WTC11 (cell line): ENCODE measurements at regions not wholly inside any gene's neighbourhood (a gene's known extent, or its start where the extent isn't known, plus 50 kb on each side); places are given as distances from the start of the nearest gene placed in this dataset.
"Not testable (repeated sequence)": the region's sequence is repeated elsewhere in the genome, so short reads cannot be mapped to it uniquely, and the experiment has no call there.

ENCODE experiments used
- ATF1 ChIP-seq: sonication (generic); formaldehyde crosslinking; IDR thresholded peaks from 2 replicates; pipeline ENCODE4 v1.8.1; 2023; ENCODE audit warnings: mild to moderate bottlenecking, moderate library complexity, missing genetic modification reagents
- CREB1 ChIP-seq: sonication (generic); formaldehyde crosslinking; IDR thresholded peaks from 2 replicates; pipeline ENCODE4 v1.8.0; 2023; ENCODE audit warnings: mild to moderate bottlenecking, missing genetic modification reagents
- NFYB ChIP-seq: sonication (generic); formaldehyde crosslinking; conservative IDR thresholded peaks from 2 replicates; pipeline ENCODE4 v1.8.0; 2022; ENCODE audit warnings: low read depth, missing genetic modification reagents
- SMAD3 ChIP-seq: sonication (generic); formaldehyde crosslinking; IDR thresholded peaks from 2 replicates; pipeline ENCODE4 v1.8.0; 2022; ENCODE audit warnings: missing genetic modification reagents, mild to moderate bottlenecking, borderline replicate concordance
- SP1 ChIP-seq: sonication (generic); formaldehyde crosslinking; conservative IDR thresholded peaks from 2 replicates; pipeline ENCODE4 v1.8.1; 2022; ENCODE audit warnings: missing genetic modification reagents
- TP53 ChIP-seq: sonication (generic); formaldehyde crosslinking; IDR thresholded peaks from 2 replicates; pipeline ENCODE4 v1.8.1; 2023; ENCODE audit warnings: mild to moderate bottlenecking, missing genetic modification reagents
- TF ChIP-seq, protein P1 (sequence below): fragments of 200-600 bp; IDR thresholded peaks from 2 replicates; pipeline ENCODE4 v1.8.0; 2022; ENCODE audit warnings: antibody characterized with exemption
- TF ChIP-seq, protein P2 (sequence below): sonication (generic); formaldehyde crosslinking; IDR thresholded peaks from 2 replicates; pipeline ENCODE4 v1.8.0; 2022; ENCODE audit warnings: mild to moderate bottlenecking, missing genetic modification reagents
- TF ChIP-seq, protein P3 (sequence below): sonication (generic); formaldehyde crosslinking; IDR thresholded peaks from 2 replicates; pipeline ENCODE4 v1.8.0; 2022; ENCODE audit warnings: missing genetic modification reagents
- TF ChIP-seq, protein P4 (sequence below): sonication (generic); formaldehyde crosslinking; IDR thresholded peaks from 2 replicates; pipeline ENCODE4 v1.8.1; 2022; ENCODE audit warnings: low read depth, mild to moderate bottlenecking, moderate library complexity, missing genetic modification reagents, borderline replicate concordance

DNA sequence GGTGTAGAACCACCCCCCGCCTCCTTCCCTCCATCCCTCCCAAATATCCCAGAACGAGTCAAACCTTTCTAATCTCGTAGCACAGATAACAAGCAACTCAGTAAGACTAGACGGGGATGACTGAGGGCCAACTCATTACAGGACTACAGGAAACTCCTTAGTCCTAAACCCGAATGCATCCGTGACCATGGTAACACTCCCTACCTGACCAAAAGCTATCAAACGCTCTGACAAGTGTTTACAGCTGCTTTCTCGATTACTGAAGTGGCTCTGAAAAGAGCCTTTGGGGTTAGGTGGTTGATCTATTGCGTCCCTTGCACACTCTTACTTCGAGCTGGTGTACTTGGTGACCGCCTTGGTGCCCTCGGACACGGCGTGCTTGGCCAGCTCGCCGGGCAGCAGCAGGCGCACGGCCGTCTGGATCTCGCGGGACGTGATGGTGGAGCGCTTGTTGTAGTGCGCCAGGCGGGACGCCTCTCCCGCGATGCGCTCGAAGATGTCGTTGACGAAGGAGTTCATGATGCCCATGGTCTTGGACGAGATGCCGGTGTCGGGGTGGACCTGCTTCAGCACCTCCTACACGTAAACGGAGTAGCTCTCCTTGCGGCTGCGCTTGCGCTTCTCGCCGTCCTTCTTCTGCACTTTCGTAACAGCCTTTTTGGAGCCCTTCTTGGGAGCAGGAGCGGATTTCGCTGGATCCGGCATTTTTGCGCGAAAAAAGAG lies 67.7 kb downstream of the FAM72C start:
- not testable (repeated sequence) for TF ChIP-seq NFYB, SMAD3, ATF1, SP1, CREB1, TP53 (CRISPR knock-in tag)
- TF ChIP-seq, protein P1, sequence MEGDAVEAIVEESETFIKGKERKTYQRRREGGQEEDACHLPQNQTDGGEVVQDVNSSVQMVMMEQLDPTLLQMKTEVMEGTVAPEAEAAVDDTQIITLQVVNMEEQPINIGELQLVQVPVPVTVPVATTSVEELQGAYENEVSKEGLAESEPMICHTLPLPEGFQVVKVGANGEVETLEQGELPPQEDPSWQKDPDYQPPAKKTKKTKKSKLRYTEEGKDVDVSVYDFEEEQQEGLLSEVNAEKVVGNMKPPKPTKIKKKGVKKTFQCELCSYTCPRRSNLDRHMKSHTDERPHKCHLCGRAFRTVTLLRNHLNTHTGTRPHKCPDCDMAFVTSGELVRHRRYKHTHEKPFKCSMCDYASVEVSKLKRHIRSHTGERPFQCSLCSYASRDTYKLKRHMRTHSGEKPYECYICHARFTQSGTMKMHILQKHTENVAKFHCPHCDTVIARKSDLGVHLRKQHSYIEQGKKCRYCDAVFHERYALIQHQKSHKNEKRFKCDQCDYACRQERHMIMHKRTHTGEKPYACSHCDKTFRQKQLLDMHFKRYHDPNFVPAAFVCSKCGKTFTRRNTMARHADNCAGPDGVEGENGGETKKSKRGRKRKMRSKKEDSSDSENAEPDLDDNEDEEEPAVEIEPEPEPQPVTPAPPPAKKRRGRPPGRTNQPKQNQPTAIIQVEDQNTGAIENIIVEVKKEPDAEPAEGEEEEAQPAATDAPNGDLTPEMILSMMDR, result not testable (repeated sequence)
- TF ChIP-seq, protein P2, sequence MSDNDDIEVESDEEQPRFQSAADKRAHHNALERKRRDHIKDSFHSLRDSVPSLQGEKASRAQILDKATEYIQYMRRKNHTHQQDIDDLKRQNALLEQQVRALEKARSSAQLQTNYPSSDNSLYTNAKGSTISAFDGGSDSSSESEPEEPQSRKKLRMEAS (CRISPR knock-in tag), result not testable (repeated sequence)
- TF ChIP-seq, protein P3, sequence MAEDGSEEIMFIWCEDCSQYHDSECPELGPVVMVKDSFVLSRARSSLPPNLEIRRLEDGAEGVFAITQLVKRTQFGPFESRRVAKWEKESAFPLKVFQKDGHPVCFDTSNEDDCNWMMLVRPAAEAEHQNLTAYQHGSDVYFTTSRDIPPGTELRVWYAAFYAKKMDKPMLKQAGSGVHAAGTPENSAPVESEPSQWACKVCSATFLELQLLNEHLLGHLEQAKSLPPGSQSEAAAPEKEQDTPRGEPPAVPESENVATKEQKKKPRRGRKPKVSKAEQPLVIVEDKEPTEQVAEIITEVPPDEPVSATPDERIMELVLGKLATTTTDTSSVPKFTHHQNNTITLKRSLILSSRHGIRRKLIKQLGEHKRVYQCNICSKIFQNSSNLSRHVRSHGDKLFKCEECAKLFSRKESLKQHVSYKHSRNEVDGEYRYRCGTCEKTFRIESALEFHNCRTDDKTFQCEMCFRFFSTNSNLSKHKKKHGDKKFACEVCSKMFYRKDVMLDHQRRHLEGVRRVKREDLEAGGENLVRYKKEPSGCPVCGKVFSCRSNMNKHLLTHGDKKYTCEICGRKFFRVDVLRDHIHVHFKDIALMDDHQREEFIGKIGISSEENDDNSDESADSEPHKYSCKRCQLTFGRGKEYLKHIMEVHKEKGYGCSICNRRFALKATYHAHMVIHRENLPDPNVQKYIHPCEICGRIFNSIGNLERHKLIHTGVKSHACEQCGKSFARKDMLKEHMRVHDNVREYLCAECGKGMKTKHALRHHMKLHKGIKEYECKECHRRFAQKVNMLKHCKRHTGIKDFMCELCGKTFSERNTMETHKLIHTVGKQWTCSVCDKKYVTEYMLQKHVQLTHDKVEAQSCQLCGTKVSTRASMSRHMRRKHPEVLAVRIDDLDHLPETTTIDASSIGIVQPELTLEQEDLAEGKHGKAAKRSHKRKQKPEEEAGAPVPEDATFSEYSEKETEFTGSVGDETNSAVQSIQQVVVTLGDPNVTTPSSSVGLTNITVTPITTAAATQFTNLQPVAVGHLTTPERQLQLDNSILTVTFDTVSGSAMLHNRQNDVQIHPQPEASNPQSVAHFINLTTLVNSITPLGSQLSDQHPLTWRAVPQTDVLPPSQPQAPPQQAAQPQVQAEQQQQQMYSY, result not testable (repeated sequence)
- TF ChIP-seq, protein P4, sequence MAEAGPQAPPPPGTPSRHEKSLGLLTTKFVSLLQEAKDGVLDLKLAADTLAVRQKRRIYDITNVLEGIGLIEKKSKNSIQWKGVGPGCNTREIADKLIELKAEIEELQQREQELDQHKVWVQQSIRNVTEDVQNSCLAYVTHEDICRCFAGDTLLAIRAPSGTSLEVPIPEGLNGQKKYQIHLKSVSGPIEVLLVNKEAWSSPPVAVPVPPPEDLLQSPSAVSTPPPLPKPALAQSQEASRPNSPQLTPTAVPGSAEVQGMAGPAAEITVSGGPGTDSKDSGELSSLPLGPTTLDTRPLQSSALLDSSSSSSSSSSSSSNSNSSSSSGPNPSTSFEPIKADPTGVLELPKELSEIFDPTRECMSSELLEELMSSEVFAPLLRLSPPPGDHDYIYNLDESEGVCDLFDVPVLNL, result not testable (repeated sequence)
